Left ventricle myocardium inferior (tissue), 1 donor: ENCODE measurements at regions not wholly inside any gene's neighbourhood (a gene's known extent, or its start where the extent isn't known, plus 50 kb on each side); places are given as distances from the start of the nearest gene placed in this dataset.

ENCODE experiments used
- DNase-seq: peaks from one replicate; pipeline ENCODE4 v3.0.0-alpha.2; 2020
- H3K27ac ChIP-seq: fragments of 200-600 bp; replicated peaks from 2 replicates; pipeline ENCODE4 v1.8.0; 2021
- H3K27me3 ChIP-seq: fragments of 200-600 bp; 2 replicates; pipeline ENCODE4 v1.8.0; 2021; ENCODE audit warnings: low read depth
- H3K36me3 ChIP-seq: fragments of 200-600 bp; 2 replicates; pipeline ENCODE4 v1.8.0; 2021
- H3K4me1 ChIP-seq: fragments of 200-600 bp; 2 replicates; pipeline ENCODE4 v1.8.0; 2021
- H3K4me3 ChIP-seq: fragments of 200-600 bp; 2 replicates; pipeline ENCODE4 v1.8.0; 2021; ENCODE audit warnings: mild to moderate bottlenecking, moderate library complexity
- H3K9me3 ChIP-seq: fragments of 200-600 bp; replicated peaks from 2 replicates; pipeline ENCODE4 v1.8.0; 2021
- intact Hi-C: fragments of 100-400 bp; cut with micrococcal nuclease; formaldehyde crosslinking; loops from one replicate; pipeline ENCODE4 v1.11.0; 2022
- TF ChIP-seq, protein P1 (sequence below): fragments of 200-600 bp; IDR thresholded peaks from 2 replicates; pipeline ENCODE4 v1.8.0; 2021; ENCODE audit warnings: antibody characterized with exemption, mild to moderate bottlenecking, borderline replicate concordance
- donor health status: DM: no; HTN: yes; CAD: no; lungs with severe emphysema.

DNA sequence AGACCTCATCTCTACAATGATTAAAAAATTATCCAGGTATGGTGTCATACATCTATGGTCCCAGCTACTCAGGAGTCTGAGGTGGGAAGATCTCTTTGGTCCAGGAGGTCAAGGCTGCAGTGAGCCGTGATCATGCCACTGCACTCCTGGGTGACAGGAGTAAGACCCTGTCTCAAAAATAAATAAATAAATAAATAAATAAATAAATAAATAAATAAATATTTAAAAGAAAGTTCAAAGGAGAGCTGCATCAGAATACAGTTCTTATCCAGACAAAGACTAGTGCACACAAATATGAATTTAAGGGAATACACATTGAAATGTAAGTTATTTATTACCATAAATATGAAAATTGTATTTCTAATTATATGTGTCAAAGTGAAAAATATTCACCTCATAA lies 624.9 kb downstream of the SLITRK6 start:
- intact Hi-C loops, result no loop called here
- TF ChIP-seq, protein P1, sequence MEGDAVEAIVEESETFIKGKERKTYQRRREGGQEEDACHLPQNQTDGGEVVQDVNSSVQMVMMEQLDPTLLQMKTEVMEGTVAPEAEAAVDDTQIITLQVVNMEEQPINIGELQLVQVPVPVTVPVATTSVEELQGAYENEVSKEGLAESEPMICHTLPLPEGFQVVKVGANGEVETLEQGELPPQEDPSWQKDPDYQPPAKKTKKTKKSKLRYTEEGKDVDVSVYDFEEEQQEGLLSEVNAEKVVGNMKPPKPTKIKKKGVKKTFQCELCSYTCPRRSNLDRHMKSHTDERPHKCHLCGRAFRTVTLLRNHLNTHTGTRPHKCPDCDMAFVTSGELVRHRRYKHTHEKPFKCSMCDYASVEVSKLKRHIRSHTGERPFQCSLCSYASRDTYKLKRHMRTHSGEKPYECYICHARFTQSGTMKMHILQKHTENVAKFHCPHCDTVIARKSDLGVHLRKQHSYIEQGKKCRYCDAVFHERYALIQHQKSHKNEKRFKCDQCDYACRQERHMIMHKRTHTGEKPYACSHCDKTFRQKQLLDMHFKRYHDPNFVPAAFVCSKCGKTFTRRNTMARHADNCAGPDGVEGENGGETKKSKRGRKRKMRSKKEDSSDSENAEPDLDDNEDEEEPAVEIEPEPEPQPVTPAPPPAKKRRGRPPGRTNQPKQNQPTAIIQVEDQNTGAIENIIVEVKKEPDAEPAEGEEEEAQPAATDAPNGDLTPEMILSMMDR, result no peak

DNA sequence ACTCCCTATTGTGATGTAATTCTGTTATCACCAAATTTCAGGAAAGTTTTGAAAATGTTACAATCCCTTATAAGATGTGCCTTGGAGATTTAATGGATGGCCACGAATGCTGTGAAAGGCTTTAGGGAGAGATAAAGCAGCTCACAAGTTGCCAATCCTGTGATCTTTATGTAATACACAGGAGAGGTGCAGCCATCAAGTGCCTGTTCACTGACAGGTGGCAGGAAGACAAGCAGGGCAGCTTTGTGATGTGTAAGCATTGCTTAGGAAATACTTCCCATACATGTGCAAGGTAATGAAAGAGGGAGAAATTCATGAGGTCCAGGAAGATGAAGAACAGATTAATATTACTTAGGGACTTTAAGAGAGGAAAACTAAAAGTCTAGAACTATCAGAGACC lies 628.8 kb downstream of the SLITRK6 start:
- intact Hi-C loops, result no loop called here
- no peak for DNase-seq
- Histone ChIP-seq H3K9me3 (peaks cover 2% of the 10 kb centered on the region), H3K27me3 (no peaks in the 10 kb centered on the region), H3K4me3 (no peak overlapping the region), H3K27ac (no peak overlapping the region), H3K4me1 (no peaks in the 10 kb centered on the region), H3K36me3 (no peaks in the 10 kb centered on the region)
- TF ChIP-seq, protein P1, result no peak

More for the DNA sequence above, 624.9 kb downstream of the SLITRK6 start:
- no peak overlapping the region for H3K4me3 ChIP-seq
- no peak overlapping the region for H3K27ac ChIP-seq
- no peaks in the 10 kb centered on the region for H3K27me3 ChIP-seq
- DNase-seq, result no peak
- peaks cover 32% of the 10 kb centered on the region for H3K9me3 ChIP-seq
- H3K4me1 ChIP-seq, result no peaks in the 10 kb centered on the region
- H3K36me3 ChIP-seq, result no peaks in the 10 kb centered on the region

DNA sequence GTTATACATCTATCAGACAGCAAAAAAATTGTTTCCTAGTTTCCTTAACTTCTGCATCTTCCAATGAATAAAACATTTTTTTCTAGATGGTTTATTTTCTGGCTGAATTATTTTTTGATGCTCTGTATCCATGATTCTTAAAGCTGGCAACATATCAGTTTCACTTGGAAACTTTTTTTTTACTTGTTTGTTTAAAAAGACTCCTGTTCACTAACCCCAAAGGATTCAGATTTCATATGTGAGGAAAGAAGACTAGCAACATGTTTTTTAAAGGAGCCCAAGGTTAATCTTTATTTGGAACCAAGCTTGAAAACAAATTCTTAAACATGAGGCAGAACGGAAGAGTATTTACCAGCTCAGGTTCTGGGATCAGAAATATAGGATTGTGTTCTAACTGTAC lies 632.3 kb downstream of the SLITRK6 start:
- TF ChIP-seq, protein P1, result no peak
- H3K9me3 ChIP-seq, result peaks cover 15% of the 10 kb centered on the region
- no peak for DNase-seq
- intact Hi-C loops, result no loop called here
- H3K4me1 ChIP-seq, result no peaks in the 10 kb centered on the region
- no peak overlapping the region for H3K27ac ChIP-seq
- no peaks in the 10 kb centered on the region for H3K27me3 ChIP-seq
- no peak overlapping the region for H3K4me3 ChIP-seq
- H3K36me3 ChIP-seq, result no peaks in the 10 kb centered on the region

DNA sequence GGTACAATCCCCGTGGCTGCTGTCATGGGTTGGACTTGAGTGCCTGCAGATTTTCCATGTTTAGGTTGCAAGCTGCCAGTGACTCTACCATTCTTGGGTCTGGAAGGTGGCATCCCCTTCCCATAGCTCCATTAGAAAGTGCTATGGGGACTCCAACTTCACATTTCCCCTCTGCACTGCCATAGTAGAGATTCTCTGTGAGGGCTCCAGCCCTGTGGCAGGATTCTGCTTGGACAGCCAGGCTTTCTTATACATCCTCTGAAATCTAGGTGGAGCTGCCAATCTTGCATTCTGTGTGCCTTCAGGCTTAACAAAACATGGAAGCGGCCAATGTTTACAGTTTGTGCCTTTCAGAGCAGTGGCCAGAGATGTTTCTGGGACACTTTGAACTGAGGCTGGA lies 636.2 kb downstream of the SLITRK6 start:
- H3K9me3 ChIP-seq, result peaks cover 17% of the 10 kb centered on the region
- H3K27me3 ChIP-seq, result no peaks in the 10 kb centered on the region
- intact Hi-C loops, result no loop called here
- TF ChIP-seq, protein P1, result no peak
- H3K27ac ChIP-seq, result no peak overlapping the region
- H3K36me3 ChIP-seq, result no peaks in the 10 kb centered on the region
- H3K4me1 ChIP-seq, result no peaks in the 10 kb centered on the region
- no peak for DNase-seq
- H3K4me3 ChIP-seq, result no peak overlapping the region

DNA sequence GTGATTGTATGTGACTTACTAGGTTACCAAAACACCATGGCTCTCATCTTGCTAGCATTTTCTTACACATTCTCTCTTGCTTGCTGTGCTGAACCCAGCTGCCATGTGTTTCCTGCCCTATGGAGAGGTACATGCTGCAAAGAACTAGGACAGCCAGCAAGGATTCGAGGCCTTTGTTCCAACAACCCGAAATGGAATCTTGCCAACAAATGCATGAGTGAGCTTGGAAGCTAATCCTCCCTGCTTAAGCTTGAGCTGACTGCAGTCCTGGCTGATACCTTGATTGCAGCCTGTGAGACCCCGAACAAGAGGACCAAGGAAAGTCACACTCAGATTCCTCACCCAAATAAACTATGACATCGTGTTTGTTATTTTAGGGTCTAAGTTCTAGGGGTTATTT lies 651.2 kb downstream of the SLITRK6 start:
- no peaks in the 10 kb centered on the region for H3K27me3 ChIP-seq
- no peak overlapping the region for H3K4me3 ChIP-seq
- no peak for DNase-seq
- TF ChIP-seq, protein P1, result no peak
- H3K9me3 ChIP-seq, result peaks cover 9% of the 10 kb centered on the region
- H3K27ac ChIP-seq, result no peak overlapping the region
- H3K36me3 ChIP-seq, result no peaks in the 10 kb centered on the region
- intact Hi-C loops, result no loop called here
- no peaks in the 10 kb centered on the region for H3K4me1 ChIP-seq
